ENCODE measurements at regions not wholly inside any gene's neighbourhood (a gene's known extent, or its start where the extent isn't known, plus 50 kb on each side); places are given as distances from the start of the nearest gene placed in this dataset.

DNA sequence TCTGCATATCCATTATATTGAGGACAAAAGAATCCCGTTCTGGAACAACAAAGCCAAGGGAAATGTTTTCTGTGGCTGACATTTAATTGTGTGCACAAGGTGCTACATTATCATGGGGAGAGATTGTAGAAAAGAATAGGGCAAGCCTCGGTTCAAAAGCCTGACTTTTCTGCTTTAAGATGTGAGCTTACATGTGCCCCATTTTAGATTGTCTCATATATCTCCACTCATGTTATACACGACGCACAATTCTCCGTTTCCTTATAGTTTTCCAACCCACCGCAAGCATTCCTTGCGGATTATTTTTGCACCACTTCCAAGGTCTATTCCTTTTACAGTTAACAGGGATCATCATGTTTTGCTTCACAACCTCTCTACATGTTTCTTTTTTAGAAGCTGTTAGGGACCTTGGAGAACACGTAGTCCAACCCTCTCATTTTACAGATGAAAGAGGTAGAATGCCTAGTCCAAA, 99.6 kb upstream of the MAML3 start:
- H3K4me3 ChIP-seq (ENCODE audit: low read length), result no peak overlapping the region
- H3K4me1 ChIP-seq (ENCODE audit: control insufficient read depth, insufficient read depth, low read length), result peaks cover 15% of the 10 kb centered on the region
- peak overlapping the region; percentile 77 for H3K9ac ChIP-seq (ENCODE audit: low read length)

DNA sequence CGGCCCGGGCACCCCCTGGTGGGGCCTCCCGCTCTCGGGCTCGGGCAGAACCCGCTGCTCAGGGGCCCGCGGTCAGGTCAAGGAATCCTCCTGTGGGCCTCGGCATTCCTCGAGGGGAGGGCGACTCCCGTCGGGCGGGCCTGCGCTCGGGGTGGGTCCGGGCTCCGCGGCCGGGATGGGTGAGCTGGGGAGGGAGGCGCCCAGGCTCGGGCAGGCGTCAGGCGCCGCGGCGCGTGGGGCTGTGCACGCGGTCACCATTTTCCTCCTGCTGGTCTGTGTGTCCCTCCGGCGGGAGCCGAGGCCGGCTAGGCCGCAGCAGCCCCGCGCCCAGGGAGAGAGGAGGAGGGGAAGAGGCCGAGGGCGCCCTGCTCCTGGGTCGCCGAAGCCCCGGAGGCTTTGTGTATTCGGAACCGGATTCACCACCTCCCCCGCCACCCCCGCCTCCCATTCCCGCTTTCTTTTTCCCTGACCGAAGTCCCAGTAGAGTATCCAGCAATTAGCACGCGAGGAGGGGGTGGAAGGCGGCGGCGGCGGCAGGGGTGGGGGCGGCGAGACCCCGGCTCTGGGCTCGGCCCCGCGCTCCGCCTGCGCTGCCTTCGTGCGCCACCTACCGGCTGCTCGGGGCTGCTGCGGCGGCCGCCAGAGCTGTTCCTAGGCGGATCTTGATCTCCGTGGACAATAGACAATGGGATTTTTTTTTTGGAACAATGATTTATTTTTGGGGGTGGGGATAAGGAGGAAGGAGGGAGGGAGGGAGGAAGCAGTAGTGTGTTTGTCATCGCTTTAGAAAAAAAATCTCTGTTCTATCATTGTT, 99.0 kb upstream of the MAML3 start:
- H3K36me3 ChIP-seq (ENCODE audit: control insufficient read depth, insufficient read depth, low read length), result no peaks in the 10 kb centered on the region
- no peaks in the 10 kb centered on the region for H3K9me3 ChIP-seq (ENCODE audit: control insufficient read depth, low read length)
- no peaks in the 10 kb centered on the region for H3K27me3 ChIP-seq (ENCODE audit: control insufficient read depth, insufficient read depth, low read length)
- no peak overlapping the region for H3K4me3 ChIP-seq (ENCODE audit: low read length)
- H3K9ac ChIP-seq (ENCODE audit: low read length), result peak overlapping the region; percentile 77
- peaks cover 15% of the 10 kb centered on the region for H3K4me1 ChIP-seq (ENCODE audit: control insufficient read depth, insufficient read depth, low read length)

More for the DNA sequence above, 99.6 kb upstream of the MAML3 start:
- Histone ChIP-seq H3K27me3 (ENCODE audit: control insufficient read depth, insufficient read depth, low read length) (no peaks in the 10 kb centered on the region), H3K36me3 (ENCODE audit: control insufficient read depth, insufficient read depth, low read length) (no peaks in the 10 kb centered on the region), H3K9me3 (ENCODE audit: control insufficient read depth, low read length) (no peaks in the 10 kb centered on the region)

DNA sequence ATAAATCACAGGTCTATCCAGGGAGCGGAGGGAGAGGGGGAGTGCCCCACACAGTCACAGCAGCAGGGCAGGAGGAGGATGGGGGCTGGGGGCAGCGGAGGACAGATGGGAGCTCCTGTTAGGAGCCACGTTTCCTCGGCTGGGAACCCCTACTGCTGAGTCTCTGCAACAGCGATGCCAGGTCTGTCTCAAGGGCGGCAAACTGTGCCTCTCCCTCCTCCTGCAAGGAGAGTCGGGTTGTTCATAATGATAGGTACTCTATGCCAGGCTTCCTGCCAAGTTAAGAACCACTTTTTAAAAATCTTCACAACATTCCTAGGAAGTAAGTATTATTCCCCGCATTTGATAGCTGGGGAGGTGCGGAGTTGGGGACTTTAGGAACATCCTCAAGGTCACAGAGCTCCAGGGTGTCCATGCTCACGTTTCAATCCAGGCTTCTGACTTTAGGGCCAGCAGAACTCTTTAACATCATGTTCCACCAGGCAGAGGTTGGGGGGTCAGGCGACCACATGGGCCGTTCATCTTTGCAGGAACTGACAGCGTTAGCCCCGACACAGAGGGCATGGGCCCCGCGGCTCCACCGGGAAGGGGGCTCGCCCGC, 98.3 kb upstream of the MAML3 start:
- peak overlapping the region; percentile 77 for H3K9ac ChIP-seq (ENCODE audit: low read length)
- peaks cover 15% of the 10 kb centered on the region for H3K4me1 ChIP-seq (ENCODE audit: control insufficient read depth, insufficient read depth, low read length)
- no peaks in the 10 kb centered on the region for H3K36me3 ChIP-seq (ENCODE audit: control insufficient read depth, insufficient read depth, low read length)
- H3K27me3 ChIP-seq (ENCODE audit: control insufficient read depth, insufficient read depth, low read length), result no peaks in the 10 kb centered on the region
- no peaks in the 10 kb centered on the region for H3K9me3 ChIP-seq (ENCODE audit: control insufficient read depth, low read length)
- no peak overlapping the region for H3K4me3 ChIP-seq (ENCODE audit: low read length)

DNA sequence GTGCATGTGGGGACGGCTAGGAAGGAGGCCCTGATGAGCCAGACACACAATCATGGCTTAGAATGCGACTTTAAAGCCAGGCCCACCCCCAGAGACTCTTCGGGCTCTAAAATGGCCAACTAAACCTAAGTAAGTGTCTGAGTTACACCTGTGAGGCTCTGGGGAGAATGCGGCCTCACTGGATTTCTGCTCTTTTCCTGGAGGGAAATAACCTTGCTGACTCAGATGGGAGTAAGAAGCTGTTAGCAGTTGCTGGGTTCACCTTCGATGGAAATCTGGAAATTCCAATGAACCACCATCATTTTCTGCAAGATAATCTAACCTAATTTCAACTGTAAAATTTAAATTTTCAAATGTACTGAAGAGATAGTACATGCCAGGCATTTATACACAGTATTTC, 97.6 kb upstream of the MAML3 start:
- H3K9me3 ChIP-seq (ENCODE audit: control insufficient read depth, low read length), result no peaks in the 10 kb centered on the region
- H3K27me3 ChIP-seq (ENCODE audit: control insufficient read depth, insufficient read depth, low read length), result no peaks in the 10 kb centered on the region
- no peak overlapping the region for H3K4me3 ChIP-seq (ENCODE audit: low read length)
- no peaks in the 10 kb centered on the region for H3K36me3 ChIP-seq (ENCODE audit: control insufficient read depth, insufficient read depth, low read length)
- H3K4me1 ChIP-seq (ENCODE audit: control insufficient read depth, insufficient read depth, low read length), result peaks cover 15% of the 10 kb centered on the region
- H3K9ac ChIP-seq (ENCODE audit: low read length), result no peak overlapping the region

DNA sequence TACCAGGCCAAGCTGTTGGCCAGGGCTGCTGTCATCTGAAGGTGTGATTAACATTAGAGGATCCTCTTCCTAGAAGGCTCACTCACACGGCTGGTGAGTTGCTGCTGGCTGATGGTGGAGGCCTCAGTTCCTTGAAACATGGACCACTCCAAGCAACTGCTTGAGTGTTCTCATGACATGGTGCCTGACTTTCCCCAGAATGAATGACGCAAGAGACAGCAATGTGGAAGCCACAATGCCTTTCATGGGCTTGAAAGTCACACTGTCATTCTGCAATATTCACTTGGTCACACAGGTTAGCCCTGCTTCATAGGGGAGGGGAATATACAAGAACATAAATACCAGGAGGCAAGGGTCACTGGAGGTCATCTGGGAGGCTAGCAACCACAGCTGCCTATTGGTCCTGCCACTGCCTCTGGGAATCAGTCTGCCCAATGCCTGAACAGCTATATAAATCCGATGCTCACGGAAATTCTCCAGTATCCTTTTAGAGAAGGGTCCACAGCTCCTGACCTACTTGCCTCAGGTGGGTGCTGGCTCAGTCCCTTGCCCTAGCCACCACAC, 97.1 kb upstream of the MAML3 start:
- no peaks in the 10 kb centered on the region for H3K36me3 ChIP-seq (ENCODE audit: control insufficient read depth, insufficient read depth, low read length)
- no peak overlapping the region for H3K4me3 ChIP-seq (ENCODE audit: low read length)
- no peaks in the 10 kb centered on the region for H3K27me3 ChIP-seq (ENCODE audit: control insufficient read depth, insufficient read depth, low read length)
- H3K4me1 ChIP-seq (ENCODE audit: control insufficient read depth, insufficient read depth, low read length), result peaks cover 15% of the 10 kb centered on the region
- H3K9ac ChIP-seq (ENCODE audit: low read length), result no peak overlapping the region
- H3K9me3 ChIP-seq (ENCODE audit: control insufficient read depth, low read length), result no peaks in the 10 kb centered on the region

DNA sequence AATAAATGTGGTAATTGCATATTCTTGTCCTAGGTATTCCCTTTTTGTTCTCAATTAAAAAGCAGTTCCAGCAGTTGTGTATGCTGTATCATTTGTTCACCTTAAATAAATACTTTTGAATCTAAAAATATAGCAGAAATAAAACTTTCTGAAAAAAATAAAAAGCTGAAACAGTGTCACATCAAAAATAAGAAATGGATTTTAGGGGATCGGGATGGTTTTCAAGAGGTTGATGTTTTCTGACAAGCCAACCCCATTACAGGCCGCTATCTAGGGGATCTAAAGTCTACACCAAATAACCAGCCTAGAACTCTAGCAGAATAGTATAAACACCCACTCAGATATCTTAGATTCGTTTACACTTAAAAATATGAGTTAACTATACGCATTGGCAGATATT, 95.4 kb upstream of the MAML3 start:
- H3K36me3 ChIP-seq (ENCODE audit: control insufficient read depth, insufficient read depth, low read length), result no peaks in the 10 kb centered on the region
- H3K9me3 ChIP-seq (ENCODE audit: control insufficient read depth, low read length), result no peaks in the 10 kb centered on the region
- H3K9ac ChIP-seq (ENCODE audit: low read length), result no peak overlapping the region
- H3K4me3 ChIP-seq (ENCODE audit: low read length), result no peak overlapping the region
- no peaks in the 10 kb centered on the region for H3K27me3 ChIP-seq (ENCODE audit: control insufficient read depth, insufficient read depth, low read length)
- peaks cover 16% of the 10 kb centered on the region for H3K4me1 ChIP-seq (ENCODE audit: control insufficient read depth, insufficient read depth, low read length)

DNA sequence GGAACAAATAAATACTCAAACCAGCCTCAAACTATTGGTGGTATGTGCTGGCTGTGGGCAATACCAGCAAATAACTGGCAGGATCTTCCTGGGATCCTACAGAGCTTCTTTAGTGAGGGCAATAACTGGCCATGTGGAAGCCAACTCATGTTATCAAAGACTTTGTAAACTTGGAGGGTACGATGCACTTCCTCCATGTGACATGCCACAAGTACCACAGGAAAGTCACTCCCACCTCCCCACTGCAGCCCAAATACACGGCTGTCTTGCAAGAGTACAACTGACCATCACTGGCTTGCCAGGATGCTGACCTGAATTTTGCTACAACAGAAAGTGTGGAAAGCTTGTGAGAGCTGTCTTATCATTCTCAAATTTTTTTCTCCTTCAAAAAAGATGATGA, 93.3 kb upstream of the MAML3 start:
- peaks cover 28% of the 10 kb centered on the region for H3K4me1 ChIP-seq (ENCODE audit: control insufficient read depth, insufficient read depth, low read length)
- no peaks in the 10 kb centered on the region for H3K27me3 ChIP-seq (ENCODE audit: control insufficient read depth, insufficient read depth, low read length)
- H3K36me3 ChIP-seq (ENCODE audit: control insufficient read depth, insufficient read depth, low read length), result no peaks in the 10 kb centered on the region
- no peaks in the 10 kb centered on the region for H3K9me3 ChIP-seq (ENCODE audit: control insufficient read depth, low read length)
- H3K9ac ChIP-seq (ENCODE audit: low read length), result no peak overlapping the region
- H3K4me3 ChIP-seq (ENCODE audit: low read length), result no peak overlapping the region

DNA sequence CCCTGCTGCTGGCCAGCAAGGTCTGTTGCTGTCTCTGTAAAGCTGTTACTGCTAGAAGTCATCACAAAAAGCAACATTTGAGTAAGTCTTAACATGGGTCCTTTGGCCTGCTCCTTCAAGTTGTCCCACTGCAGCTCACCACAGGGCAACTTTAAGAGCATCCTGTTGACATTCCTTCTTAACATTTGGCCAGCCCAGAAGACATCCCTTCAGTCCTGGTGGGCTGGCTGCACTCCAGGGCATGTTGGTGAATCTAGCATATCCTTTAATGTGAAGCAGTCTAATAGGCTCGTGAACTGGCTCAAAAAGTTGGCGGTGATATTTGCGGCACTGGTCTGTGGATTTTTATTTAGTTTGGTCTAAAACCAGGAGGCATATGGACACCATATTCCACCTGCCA, 92.2 kb upstream of the MAML3 start:
- Histone ChIP-seq H3K9ac (ENCODE audit: low read length) (no peak overlapping the region), H3K27me3 (ENCODE audit: control insufficient read depth, insufficient read depth, low read length) (no peaks in the 10 kb centered on the region)

DNA sequence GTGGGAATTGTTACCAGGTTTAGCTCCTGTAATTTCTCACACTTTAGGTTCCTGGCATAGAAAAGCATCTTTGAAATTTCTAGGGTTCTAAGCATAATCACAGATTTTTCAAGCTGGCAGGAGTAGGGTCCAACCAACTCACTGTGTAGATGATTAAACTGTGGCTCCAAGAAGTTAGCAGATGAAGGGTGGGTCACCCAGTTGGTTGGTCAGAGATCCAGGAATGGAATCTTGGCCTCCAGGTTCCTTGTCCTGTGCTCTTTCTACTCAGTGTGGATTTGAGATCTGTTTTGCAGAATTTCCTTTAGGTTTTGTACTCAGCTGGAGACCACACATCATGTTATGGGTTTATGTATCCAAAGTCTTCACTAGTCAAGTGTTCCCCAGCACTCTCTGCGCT, 90.3 kb upstream of the MAML3 start:
- H3K9ac ChIP-seq (ENCODE audit: low read length), result no peak overlapping the region
- H3K27me3 ChIP-seq (ENCODE audit: control insufficient read depth, insufficient read depth, low read length), result no peaks in the 10 kb centered on the region
- no peaks in the 10 kb centered on the region for H3K9me3 ChIP-seq (ENCODE audit: control insufficient read depth, low read length)
- H3K36me3 ChIP-seq (ENCODE audit: control insufficient read depth, insufficient read depth, low read length), result no peaks in the 10 kb centered on the region
- H3K4me1 ChIP-seq (ENCODE audit: control insufficient read depth, insufficient read depth, low read length), result peaks cover 25% of the 10 kb centered on the region
- H3K4me3 ChIP-seq (ENCODE audit: low read length), result no peak overlapping the region

More for the DNA sequence above, 92.2 kb upstream of the MAML3 start:
- no peak overlapping the region for H3K4me3 ChIP-seq (ENCODE audit: low read length)
- H3K4me1 ChIP-seq (ENCODE audit: control insufficient read depth, insufficient read depth, low read length), result peaks cover 25% of the 10 kb centered on the region
- no peaks in the 10 kb centered on the region for H3K9me3 ChIP-seq (ENCODE audit: control insufficient read depth, low read length)
- no peaks in the 10 kb centered on the region for H3K36me3 ChIP-seq (ENCODE audit: control insufficient read depth, insufficient read depth, low read length)

DNA sequence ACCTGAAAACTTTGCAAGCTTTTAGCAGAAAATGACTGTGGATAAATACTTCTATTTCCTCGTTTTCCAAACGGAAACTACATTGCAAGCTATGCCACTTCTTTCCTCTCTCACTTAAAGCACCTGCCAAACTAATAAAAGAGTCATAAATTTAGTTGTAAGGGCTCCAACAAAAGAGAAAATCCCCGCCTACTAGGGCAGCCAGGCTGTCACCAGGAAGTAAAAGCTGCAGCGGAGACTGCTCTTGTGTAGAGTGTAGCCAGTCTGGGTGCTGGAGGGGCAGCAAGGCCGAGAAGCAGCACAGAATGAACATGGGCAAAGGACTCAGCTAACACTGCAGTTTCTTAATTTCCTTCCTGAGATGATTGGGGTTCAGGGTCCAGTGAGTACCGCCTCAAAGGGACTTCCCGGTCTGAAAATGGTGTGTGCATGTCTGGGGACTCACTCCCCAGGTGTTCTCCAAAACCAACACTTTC, 89.3 kb upstream of the MAML3 start:
- Histone ChIP-seq H3K27me3 (ENCODE audit: control insufficient read depth, insufficient read depth, low read length) (no peaks in the 10 kb centered on the region), H3K36me3 (ENCODE audit: control insufficient read depth, insufficient read depth, low read length) (no peaks in the 10 kb centered on the region), H3K9ac (ENCODE audit: low read length) (peak overlapping the region; percentile 48), H3K9me3 (ENCODE audit: control insufficient read depth, low read length) (no peaks in the 10 kb centered on the region), H3K4me1 (ENCODE audit: control insufficient read depth, insufficient read depth, low read length) (peaks cover 31% of the 10 kb centered on the region), H3K4me3 (ENCODE audit: low read length) (peak overlapping the region; percentile 6)

DNA sequence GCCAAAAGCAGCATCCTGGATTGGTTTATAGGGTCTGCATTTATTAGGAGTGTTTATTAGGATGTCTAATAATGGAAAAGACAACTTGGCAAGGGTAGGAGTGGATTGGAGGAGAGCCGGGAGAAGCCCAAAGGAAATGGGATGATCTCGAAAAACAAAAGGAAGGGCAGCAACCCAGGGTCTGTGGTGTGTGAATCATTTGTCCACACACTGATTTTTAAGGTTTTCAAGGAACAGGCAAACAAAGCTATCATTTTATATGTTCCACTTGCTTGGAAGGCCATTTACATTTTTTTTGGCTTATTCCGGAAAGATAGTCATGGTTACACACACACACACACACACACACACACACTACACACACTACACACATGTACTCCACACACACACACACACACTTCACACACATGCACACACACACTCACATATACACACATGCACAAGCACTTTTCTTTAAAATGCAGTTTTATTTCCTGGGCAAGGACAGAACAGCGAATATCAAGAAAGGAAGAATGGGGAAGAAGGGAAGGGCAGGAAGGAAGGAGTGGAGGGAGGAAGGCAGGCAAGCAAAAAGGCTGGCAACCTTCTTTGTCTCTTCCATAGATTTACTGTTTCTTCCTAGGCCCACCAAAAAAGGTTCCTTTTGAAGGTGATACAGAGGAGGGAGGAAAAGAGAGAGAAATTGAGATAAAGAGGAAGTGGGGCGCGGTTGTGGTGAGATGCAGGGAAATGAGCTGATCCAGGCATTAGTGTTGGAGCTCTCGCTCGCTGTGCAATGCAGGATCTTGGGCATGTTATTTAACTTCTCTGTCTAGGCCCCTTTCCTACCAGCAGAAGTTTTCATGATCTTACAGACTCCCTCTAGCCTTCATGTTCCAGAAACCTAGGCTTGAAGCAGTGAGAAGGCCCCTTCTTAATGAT, 88.6 kb upstream of the MAML3 start:
- H3K4me1 ChIP-seq (ENCODE audit: control insufficient read depth, insufficient read depth, low read length), result peaks cover 38% of the 10 kb centered on the region
- no peaks in the 10 kb centered on the region for H3K36me3 ChIP-seq (ENCODE audit: control insufficient read depth, insufficient read depth, low read length)
- no peaks in the 10 kb centered on the region for H3K9me3 ChIP-seq (ENCODE audit: control insufficient read depth, low read length)
- no peaks in the 10 kb centered on the region for H3K27me3 ChIP-seq (ENCODE audit: control insufficient read depth, insufficient read depth, low read length)
- peak overlapping the region; percentile 6 for H3K4me3 ChIP-seq (ENCODE audit: low read length)
- H3K9ac ChIP-seq (ENCODE audit: low read length), result peak overlapping the region; percentile 48
